ENCODE measurements at regions not wholly inside any gene's neighbourhood (a gene's known extent, or its start where the extent isn't known, plus 50 kb on each side); places are given as distances from the start of the nearest gene placed in this dataset.

DNA sequence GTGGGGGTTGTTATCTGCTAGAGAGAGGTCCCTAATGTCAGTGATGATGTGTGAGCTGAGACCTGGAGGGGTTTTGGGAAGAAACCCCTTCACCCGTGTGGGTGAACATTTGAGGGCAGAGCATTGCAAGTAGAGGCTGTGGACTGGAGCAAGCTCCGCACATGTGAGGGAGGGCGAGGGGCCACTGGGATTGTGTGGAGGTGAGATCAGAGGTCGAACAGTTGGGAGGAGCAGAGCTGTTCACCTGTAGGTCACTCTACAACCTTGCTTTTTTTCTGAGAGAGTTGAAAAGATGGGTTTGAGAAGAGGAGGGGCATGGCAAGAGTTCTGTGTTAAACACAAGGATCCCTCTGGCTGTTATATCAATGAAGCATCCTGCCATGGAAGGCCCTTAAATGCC lies 480.4 kb upstream of the ZNF608 start:
- POLR2A ChIA-PET: no interaction called here
- peak overlapping the region; percentile 55; the same call in 1 of the 2 replicates for H3K27ac ChIP-seq (ENCODE audit: low read length)
- H3K27me3 ChIP-seq (ENCODE audit: control insufficient read depth, insufficient read depth, low read length): no peaks in the 10 kb centered on the region
- CTCF ChIA-PET: no interaction called here
- no peaks in the 10 kb centered on the region for H3K36me3 ChIP-seq (ENCODE audit: control insufficient read depth, insufficient read depth, low read length)
- DNase-seq (ENCODE audit: low read depth, low spot score) (no peak), ATAC-seq (no peak)
- intact Hi-C loops (cut with micrococcal nuclease; ENCODE audit: unreplicated experiment) (no loop called here), in situ Hi-C loops (cut with HindIII; ENCODE audit: low pct_unique_long_range_greater_than_20kb, low sequenced_read_pairs) (no loop called here)
- no peak overlapping the region for H3K4me3 ChIP-seq (ENCODE audit: low read depth in 2 of 2, low read length in 2 of 2)
- TF ChIP-seq, protein P1, sequence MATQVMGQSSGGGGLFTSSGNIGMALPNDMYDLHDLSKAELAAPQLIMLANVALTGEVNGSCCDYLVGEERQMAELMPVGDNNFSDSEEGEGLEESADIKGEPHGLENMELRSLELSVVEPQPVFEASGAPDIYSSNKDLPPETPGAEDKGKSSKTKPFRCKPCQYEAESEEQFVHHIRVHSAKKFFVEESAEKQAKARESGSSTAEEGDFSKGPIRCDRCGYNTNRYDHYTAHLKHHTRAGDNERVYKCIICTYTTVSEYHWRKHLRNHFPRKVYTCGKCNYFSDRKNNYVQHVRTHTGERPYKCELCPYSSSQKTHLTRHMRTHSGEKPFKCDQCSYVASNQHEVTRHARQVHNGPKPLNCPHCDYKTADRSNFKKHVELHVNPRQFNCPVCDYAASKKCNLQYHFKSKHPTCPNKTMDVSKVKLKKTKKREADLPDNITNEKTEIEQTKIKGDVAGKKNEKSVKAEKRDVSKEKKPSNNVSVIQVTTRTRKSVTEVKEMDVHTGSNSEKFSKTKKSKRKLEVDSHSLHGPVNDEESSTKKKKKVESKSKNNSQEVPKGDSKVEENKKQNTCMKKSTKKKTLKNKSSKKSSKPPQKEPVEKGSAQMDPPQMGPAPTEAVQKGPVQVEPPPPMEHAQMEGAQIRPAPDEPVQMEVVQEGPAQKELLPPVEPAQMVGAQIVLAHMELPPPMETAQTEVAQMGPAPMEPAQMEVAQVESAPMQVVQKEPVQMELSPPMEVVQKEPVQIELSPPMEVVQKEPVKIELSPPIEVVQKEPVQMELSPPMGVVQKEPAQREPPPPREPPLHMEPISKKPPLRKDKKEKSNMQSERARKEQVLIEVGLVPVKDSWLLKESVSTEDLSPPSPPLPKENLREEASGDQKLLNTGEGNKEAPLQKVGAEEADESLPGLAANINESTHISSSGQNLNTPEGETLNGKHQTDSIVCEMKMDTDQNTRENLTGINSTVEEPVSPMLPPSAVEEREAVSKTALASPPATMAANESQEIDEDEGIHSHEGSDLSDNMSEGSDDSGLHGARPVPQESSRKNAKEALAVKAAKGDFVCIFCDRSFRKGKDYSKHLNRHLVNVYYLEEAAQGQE (IDR thresholded peaks at IDR 0.05; ENCODE audit: insufficient read depth in 1 of 2, low read depth in 2 of 2, low read length in 1 of 2): no peak
- TF ChIP-seq POLR2AphosphoS5 (IDR thresholded peaks at IDR 0.05; ENCODE audit: low read depth, low read length) (no peak), SIN3A (IDR thresholded peaks at IDR 0.05; ENCODE audit: borderline replicate concordance, insufficient read depth, low read depth, low read length) (no peak), TCF7L2 (IDR thresholded peaks at IDR 0.05; ENCODE audit: low read depth, low read length) (no peak)
- TF ChIP-seq, protein P2, sequence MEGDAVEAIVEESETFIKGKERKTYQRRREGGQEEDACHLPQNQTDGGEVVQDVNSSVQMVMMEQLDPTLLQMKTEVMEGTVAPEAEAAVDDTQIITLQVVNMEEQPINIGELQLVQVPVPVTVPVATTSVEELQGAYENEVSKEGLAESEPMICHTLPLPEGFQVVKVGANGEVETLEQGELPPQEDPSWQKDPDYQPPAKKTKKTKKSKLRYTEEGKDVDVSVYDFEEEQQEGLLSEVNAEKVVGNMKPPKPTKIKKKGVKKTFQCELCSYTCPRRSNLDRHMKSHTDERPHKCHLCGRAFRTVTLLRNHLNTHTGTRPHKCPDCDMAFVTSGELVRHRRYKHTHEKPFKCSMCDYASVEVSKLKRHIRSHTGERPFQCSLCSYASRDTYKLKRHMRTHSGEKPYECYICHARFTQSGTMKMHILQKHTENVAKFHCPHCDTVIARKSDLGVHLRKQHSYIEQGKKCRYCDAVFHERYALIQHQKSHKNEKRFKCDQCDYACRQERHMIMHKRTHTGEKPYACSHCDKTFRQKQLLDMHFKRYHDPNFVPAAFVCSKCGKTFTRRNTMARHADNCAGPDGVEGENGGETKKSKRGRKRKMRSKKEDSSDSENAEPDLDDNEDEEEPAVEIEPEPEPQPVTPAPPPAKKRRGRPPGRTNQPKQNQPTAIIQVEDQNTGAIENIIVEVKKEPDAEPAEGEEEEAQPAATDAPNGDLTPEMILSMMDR (IDR thresholded peaks at IDR 0.05): no peak
- no peaks in the 10 kb centered on the region for H3K9me3 ChIP-seq (ENCODE audit: control insufficient read depth, insufficient read depth, low read depth, low read length)
- no TSS peak for BruUV-seq (replicated peaks)
- H3K4me1 ChIP-seq (ENCODE audit: control insufficient read depth, insufficient read depth, low read length): no peaks in the 10 kb centered on the region

DNA sequence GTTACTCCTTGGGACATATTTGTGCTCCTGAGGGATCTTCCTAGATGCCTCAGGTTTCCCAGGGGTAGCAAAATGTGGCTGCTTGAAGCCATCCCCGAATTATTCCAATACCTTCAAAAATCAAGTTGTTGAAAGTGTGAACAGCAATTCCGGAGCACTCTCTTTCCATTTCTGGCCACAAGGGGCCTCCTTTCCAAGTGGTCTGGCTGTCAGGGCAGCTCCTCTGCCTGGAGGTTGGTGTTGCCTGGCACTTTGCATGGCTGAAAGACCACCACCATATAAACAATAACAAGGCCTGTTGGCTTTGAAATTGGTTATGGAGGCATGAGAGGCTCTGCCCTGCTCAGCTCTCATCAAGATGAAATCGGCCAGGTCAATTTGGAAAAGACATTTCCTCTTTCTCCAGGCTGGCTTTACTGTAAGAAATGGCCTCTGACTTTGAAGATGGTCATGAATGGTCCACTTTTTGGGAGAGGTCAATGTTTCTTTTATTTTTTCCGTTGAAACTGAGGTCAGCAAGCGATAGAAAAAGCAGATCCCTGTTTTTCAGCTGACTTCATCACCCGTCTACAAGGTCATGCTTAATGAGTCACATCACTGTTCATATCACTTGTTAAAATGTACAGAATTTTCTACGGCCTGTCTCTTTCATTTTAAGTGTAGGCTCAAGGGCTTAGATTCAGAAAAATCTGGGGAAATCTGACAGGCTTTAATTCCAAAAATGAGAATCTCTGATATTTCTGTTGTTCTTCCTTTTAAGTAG lies 481.1 kb upstream of the ZNF608 start:
- POLR2A ChIA-PET: no interaction called here
- in situ Hi-C loops (cut with HindIII; ENCODE audit: low pct_unique_long_range_greater_than_20kb, low sequenced_read_pairs): no loop called here
- Histone ChIP-seq H3K4me1 (ENCODE audit: control insufficient read depth, insufficient read depth, low read length) (no peaks in the 10 kb centered on the region), H3K36me3 (ENCODE audit: control insufficient read depth, insufficient read depth, low read length) (no peaks in the 10 kb centered on the region), H3K27ac (ENCODE audit: low read length) (peak overlapping the region; percentile 55), H3K27me3 (ENCODE audit: control insufficient read depth, insufficient read depth, low read length) (no peaks in the 10 kb centered on the region), H3K4me3 (ENCODE audit: low read depth in 2 of 2, low read length in 2 of 2) (no peak overlapping the region), H3K9me3 (ENCODE audit: control insufficient read depth, insufficient read depth, low read depth, low read length) (no peaks in the 10 kb centered on the region)
- BruUV-seq (replicated peaks): no TSS peak
- ATAC-seq: 0 out of 2 replicates have a peak, but pooled peaks have one; percentile 34
- CTCF ChIA-PET: interaction anchor here (0.6 kb wide), 1 partner anchor 21 kb away, joined by 3 read pairs; no protein-coding TSS in a partner anchor
- intact Hi-C loops (cut with micrococcal nuclease; ENCODE audit: unreplicated experiment): no loop called here
- TF ChIP-seq, protein P2 (IDR thresholded peaks at IDR 0.05): peak; percentile 74
- no peak for TF ChIP-seq TCF7L2 (IDR thresholded peaks at IDR 0.05; ENCODE audit: low read depth, low read length)
- no peak for DNase-seq (ENCODE audit: low read depth, low spot score)
